Thyroid gland (tissue), 4 donors: ENCODE measurements at regions not wholly inside any gene's neighbourhood (a gene's known extent, or its start where the extent isn't known, plus 50 kb on each side); places are given as distances from the start of the nearest gene placed in this dataset.

ENCODE experiments used
- DNase-seq, 2 donors: peaks; one replicate each; pipeline ENCODE4 v3.0.0-alpha.2; 2019
- H3K27ac ChIP-seq, 3 donors: fragments of 200-600 bp; sonication (generic); 1 replicate in 2 of 3; 2 replicates in 1 of 3; pipeline ENCODE4 v1.5.1; 2016 to 2019; ENCODE audit warnings: mild to moderate bottlenecking in 1 of 3, moderate library complexity in 1 of 3
- H3K27me3 ChIP-seq: fragments of 200-600 bp; sonication (generic); one replicate; pipeline ENCODE4 v1.5.1; 2019
- H3K36me3 ChIP-seq, 2 donors: fragments of 200-600 bp; sonication (generic); one replicate each; pipeline ENCODE4 v1.5.1; 2016 to 2019
- H3K4me1 ChIP-seq, 2 donors: fragments of 200-600 bp; sonication (generic); one replicate each; pipeline ENCODE4 v1.5.1; 2017 to 2019
- H3K4me3 ChIP-seq, 3 donors: fragments of 200-600 bp; sonication (generic); replicated peaks in 1 of 3; 1 replicate in 2 of 3; 2 replicates in 1 of 3; pipeline ENCODE4 v1.5.1; 2016; ENCODE audit warnings: mild to moderate bottlenecking in 1 of 3
- H3K9me3 ChIP-seq: fragments of 200-600 bp; sonication (generic); one replicate; pipeline ENCODE4 v1.5.1; 2017
- POLR2A ChIP-seq, 2 donors: fragments of 450-650 bp; IDR thresholded peaks; one replicate each; pipeline ENCODE4 v1.6.1; 2017; ENCODE audit warnings: antibody characterized with exemption in 2 of 2, mild to moderate bottlenecking in 2 of 2, moderate library complexity in 1 of 2
- WGBS, 2 donors: methylation state at CpG; one replicate each; pipeline ENCODE4 v1.1.5; 2017; 5-methylcytosine and 5-hydroxymethylcytosine counted together
- intact Hi-C: fragments of 100-400 bp; cut with DNase I; formaldehyde crosslinking; loops from one replicate; pipeline ENCODE4 v1.15.1; 2023
- TF ChIP-seq, protein P1 (sequence below), 6 experiments: fragments of 200-600 bp in 3 of 6; fragments of 450-650 bp in 3 of 6; sonication (generic) in 3 of 6; IDR thresholded peaks; one replicate each; pipeline ENCODE4 v1.5.1; 2016 to 2019; ENCODE audit warnings: antibody characterized with exemption in 6 of 6, mild to moderate bottlenecking in 2 of 6, inconsistent platforms in 1 of 6, moderate library complexity in 1 of 6

DNA sequence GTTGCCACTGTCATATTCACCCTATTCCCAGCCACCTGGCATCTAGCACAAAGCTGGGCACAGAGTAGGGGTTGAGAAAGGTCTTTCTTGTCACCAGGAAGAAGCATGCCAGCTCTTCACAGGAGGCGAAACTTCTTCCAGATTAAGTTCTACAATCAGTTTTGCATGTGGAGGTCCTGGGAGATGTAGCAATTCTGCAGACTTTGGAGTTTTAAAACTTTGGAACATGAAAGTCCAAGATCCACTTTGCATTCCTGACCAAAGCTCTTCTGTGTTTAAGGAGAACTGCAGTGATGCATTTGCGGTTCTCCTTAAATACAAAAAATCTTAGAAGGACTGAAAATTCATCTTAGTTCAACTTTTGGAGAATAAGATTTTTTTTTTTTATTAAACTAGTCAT lies 258.5 kb upstream of the USP24 start:
- TF ChIP-seq POLR2A (IDR thresholded peaks at IDR 0.05), result no peak
- TF ChIP-seq, protein P1, sequence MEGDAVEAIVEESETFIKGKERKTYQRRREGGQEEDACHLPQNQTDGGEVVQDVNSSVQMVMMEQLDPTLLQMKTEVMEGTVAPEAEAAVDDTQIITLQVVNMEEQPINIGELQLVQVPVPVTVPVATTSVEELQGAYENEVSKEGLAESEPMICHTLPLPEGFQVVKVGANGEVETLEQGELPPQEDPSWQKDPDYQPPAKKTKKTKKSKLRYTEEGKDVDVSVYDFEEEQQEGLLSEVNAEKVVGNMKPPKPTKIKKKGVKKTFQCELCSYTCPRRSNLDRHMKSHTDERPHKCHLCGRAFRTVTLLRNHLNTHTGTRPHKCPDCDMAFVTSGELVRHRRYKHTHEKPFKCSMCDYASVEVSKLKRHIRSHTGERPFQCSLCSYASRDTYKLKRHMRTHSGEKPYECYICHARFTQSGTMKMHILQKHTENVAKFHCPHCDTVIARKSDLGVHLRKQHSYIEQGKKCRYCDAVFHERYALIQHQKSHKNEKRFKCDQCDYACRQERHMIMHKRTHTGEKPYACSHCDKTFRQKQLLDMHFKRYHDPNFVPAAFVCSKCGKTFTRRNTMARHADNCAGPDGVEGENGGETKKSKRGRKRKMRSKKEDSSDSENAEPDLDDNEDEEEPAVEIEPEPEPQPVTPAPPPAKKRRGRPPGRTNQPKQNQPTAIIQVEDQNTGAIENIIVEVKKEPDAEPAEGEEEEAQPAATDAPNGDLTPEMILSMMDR (IDR thresholded peaks at IDR 0.05), result no peak
- Histone ChIP-seq H3K36me3 (no peaks in the 10 kb centered on the region), H3K4me1 (peaks cover 6 to 15% of the 10 kb centered on the region in 2 donors), H3K27ac (no peak overlapping the region), H3K27me3 (no peaks in the 10 kb centered on the region), H3K4me3 (no peak overlapping the region), H3K9me3 (no peaks in the 10 kb centered on the region)
- 77 to 81% methylated on average over 2 of the region's 2 CpGs for WGBS, 2 donors
- DNase-seq, result no peak
- intact Hi-C loops, result no loop called here

DNA sequence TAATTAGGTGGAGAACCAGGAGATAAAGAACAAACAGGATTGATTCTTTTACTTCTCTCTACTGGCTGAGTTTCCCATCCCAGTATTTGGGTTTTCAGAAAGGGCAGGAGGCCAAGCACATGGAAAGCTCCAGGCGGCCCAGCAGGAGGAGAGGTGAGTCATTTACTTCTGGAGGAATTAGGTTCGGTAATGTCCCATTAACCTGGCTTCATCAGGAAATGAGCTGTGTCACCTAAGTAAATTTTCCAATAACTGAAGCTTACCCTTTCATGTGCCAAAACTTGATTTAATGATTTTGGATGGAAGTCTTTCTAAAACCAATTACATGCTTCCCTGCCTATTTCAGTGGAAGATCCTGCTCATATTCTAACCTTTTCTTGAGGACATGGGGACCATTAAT lies 257.6 kb upstream of the USP24 start:
- H3K4me1 ChIP-seq, result peaks cover 5 to 12% of the 10 kb centered on the region in 2 donors
- H3K4me3 ChIP-seq, result no peak overlapping the region
- H3K27ac ChIP-seq, result no peak overlapping the region
- intact Hi-C loops, result no loop called here
- no peaks in the 10 kb centered on the region for H3K9me3 ChIP-seq
- no peaks in the 10 kb centered on the region for H3K36me3 ChIP-seq
- no peak for DNase-seq
- H3K27me3 ChIP-seq, result no peaks in the 10 kb centered on the region
- WGBS, 2 donors, result 71 to 76% methylated on average over 2 of the region's 2 CpGs
- TF ChIP-seq, protein P1 (IDR thresholded peaks at IDR 0.05), result no peak
- no peak for TF ChIP-seq POLR2A (IDR thresholded peaks at IDR 0.05)

DNA sequence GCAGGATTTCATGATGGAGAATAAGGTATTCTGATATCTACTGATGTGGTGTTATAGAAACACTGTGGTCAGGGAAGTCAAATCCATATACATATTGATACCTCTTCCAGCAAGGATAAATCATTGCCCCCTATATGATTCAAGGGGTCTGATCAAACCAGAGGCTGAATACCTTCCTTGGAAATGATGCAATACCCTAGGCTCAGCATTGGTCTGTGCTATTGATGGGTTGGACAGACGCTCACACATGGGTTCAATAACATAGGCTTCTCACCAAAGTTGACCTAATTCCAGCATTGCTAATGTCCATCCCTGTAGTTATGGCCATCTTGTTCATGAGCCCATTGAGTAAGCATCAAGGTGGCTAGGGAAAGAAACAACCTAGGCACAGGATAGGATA lies 257.0 kb upstream of the USP24 start:
- Histone ChIP-seq H3K4me1 (peaks cover 0 to 5% of the 10 kb centered on the region in 2 donors), H3K9me3 (no peaks in the 10 kb centered on the region), H3K27ac (no peak overlapping the region), H3K4me3 (no peak overlapping the region), H3K36me3 (no peaks in the 10 kb centered on the region), H3K27me3 (no peaks in the 10 kb centered on the region)
- intact Hi-C loops, result no loop called here
- DNase-seq, result no peak
- 93 to 95% methylated on average over 1 of the region's 1 CpG for WGBS, 2 donors
- TF ChIP-seq, protein P1 (IDR thresholded peaks at IDR 0.05), result no peak
- no peak for TF ChIP-seq POLR2A (IDR thresholded peaks at IDR 0.05)

DNA sequence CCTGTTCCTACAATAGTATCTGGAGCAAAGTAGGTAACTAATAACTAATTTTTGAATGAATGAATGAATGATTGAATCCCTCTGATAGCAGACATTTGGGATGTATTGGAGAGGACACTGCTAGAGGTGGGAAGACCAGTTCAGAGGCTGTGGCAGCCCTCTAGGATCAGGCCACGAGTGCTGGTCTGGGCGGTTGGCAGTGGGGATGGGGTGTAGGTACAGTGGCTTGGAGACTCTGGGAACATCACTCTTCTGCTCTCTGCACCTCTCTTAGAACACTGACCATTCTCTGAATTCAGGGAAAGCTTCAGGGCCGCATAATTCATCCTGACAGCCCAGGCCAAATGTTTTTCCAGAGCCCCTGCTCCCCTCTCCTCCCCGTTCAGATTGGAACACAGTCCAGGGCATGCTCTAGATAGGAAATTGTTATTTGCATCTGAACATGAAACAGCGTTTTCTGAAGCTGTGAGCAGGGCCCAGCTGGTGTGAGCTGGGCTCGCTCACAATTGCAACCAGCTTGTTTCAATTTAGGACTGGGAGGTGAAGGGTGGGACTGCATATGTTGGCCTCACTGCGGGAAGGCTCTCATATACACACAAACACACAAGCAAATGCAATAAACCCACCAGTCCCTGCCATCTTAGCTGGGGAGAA lies 253.1 kb upstream of the USP24 start:
- Histone ChIP-seq H3K4me1 (no peaks in the 10 kb centered on the region), H3K36me3 (no peaks in the 10 kb centered on the region), H3K9me3 (no peaks in the 10 kb centered on the region), H3K4me3 (no peak overlapping the region), H3K27me3 (no peaks in the 10 kb centered on the region), H3K27ac (no peak overlapping the region)
- TF ChIP-seq, protein P1 (IDR thresholded peaks at IDR 0.05), result no peak
- 90 to 97% methylated on average over 7 of the region's 7 CpGs for WGBS, 2 donors
- DNase-seq, result no peak
- intact Hi-C loops, result no loop called here

DNA sequence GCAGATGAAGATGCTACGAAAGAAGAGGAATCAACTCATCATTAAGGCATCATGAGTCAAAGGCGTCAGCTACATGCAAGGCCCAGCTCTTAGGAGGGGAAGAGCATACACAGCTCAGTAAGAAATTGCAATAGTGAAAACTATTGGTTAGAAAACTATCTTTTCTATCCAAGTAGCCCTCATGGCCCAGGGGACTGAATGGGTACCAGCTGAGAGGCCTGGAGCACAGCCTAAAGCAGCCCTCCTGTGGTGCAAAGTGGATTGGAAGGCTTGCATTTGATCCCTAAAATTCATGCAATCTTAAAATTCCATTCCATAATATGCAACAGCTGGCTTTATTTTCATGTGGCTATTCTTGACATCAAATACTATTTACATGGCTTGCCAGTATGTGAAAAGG lies 251.8 kb upstream of the USP24 start:
- TF ChIP-seq POLR2A (IDR thresholded peaks at IDR 0.05), result no peak
- TF ChIP-seq, protein P1 (IDR thresholded peaks at IDR 0.05), result no peak
- no peaks in the 10 kb centered on the region for H3K4me1 ChIP-seq
- 95 to 98% methylated on average over 2 of the region's 2 CpGs for WGBS, 2 donors

More for the DNA sequence above, 251.8 kb upstream of the USP24 start:
- Histone ChIP-seq H3K27ac (no peak overlapping the region), H3K36me3 (no peaks in the 10 kb centered on the region), H3K9me3 (no peaks in the 10 kb centered on the region), H3K4me3 (no peak overlapping the region), H3K27me3 (no peaks in the 10 kb centered on the region)
- intact Hi-C loops, result no loop called here
- DNase-seq, result no peak
